ENCODE measurements at regions not wholly inside any gene's neighbourhood (a gene's known extent, or its start where the extent isn't known, plus 50 kb on each side); places are given as distances from the start of the nearest gene placed in this dataset.
"Not testable (repeated sequence)": the region's sequence is repeated elsewhere in the genome, so short reads cannot be mapped to it uniquely, and the experiment has no call there.

- not testable (repeated sequence) for TF ChIP-seq PKNOX1 (IDR thresholded peaks at IDR 0.05); SUZ12 (IDR thresholded peaks at IDR 0.05); SP1 (IDR thresholded peaks at IDR 0.05); FOXA1 (IDR thresholded peaks at IDR 0.05); FOXK2 (IDR thresholded peaks at IDR 0.05); BHLHE40 (IDR thresholded peaks at IDR 0.05; ENCODE audit: borderline replicate concordance); ZNF384 (IDR thresholded peaks at IDR 0.05); FOXM1 (IDR thresholded peaks at IDR 0.05; ENCODE audit: borderline replicate concordance); LEF1 (IDR thresholded peaks at IDR 0.05; ENCODE audit: borderline replicate concordance); ARNT (IDR thresholded peaks at IDR 0.05); L3MBTL2 (conservative IDR thresholded peaks at IDR 0.05); TARDBP (IDR thresholded peaks at IDR 0.05); CTBP1 (IDR thresholded peaks at IDR 0.05; ENCODE audit: borderline replicate concordance)
These were observed 91.0 kb downstream of the LACC1 start for GRCh38 chr13:43970520-43971242.
